Endothelial cell of umbilical vein (primary cell): ENCODE measurements at regions not wholly inside any gene's neighbourhood (a gene's known extent, or its start where the extent isn't known, plus 50 kb on each side); places are given as distances from the start of the nearest gene placed in this dataset.

Experiments used
- EZH2 ChIP-seq: IDR thresholded peaks from 2 replicates; pipeline ENCODE4 v1.6.1; 2012; ENCODE audit warnings: borderline replicate concordance, low read depth, mild to moderate bottlenecking, moderate library complexity, low read length, inconsistent platforms; ENCODE audit not compliant: severe bottlenecking
- FOS ChIP-seq: IDR thresholded peaks from 2 replicates; pipeline ENCODE4 v1.6.1; 2011; ENCODE audit warnings: mild to moderate bottlenecking, low read length, moderate library complexity, borderline replicate concordance; ENCODE audit not compliant: insufficient read depth
- GATA2 ChIP-seq: IDR thresholded peaks from 2 replicates; pipeline ENCODE4 v1.7.0; 2011; ENCODE audit warnings: low read depth, mild to moderate bottlenecking, moderate library complexity, mixed read lengths, low read length; ENCODE audit not compliant: insufficient read length, insufficient read depth
- JUN ChIP-seq: IDR thresholded peaks from 2 replicates; pipeline ENCODE4 v1.6.1; 2011; ENCODE audit warnings: borderline replicate concordance, low read depth; ENCODE audit not compliant: insufficient read length, insufficient read depth
- POLR2A ChIP-seq: IDR thresholded peaks from 2 replicates; pipeline ENCODE4 v1.6.1; 2012; ENCODE audit warnings: low read depth, mild to moderate bottlenecking, control low read depth, low read length
- POLR2AphosphoS5 ChIP-seq: IDR thresholded peaks from 2 replicates; pipeline ENCODE4 v1.6.1; 2012; ENCODE audit warnings: low read depth, mild to moderate bottlenecking, control low read depth, low read length, moderate library complexity; ENCODE audit not compliant: insufficient read depth
- TF ChIP-seq, protein P1 (sequence below), 2 donors: IDR thresholded peaks; 1 replicate in 1 of 2; 2 replicates in 1 of 2; pipeline ENCODE4 v1.5.1; 2011; ENCODE audit warnings: low read length in 2 of 2, mild to moderate bottlenecking in 2 of 2, moderate library complexity in 2 of 2, control low read depth in 1 of 2, inconsistent platforms in 1 of 2, low read depth in 1 of 2; ENCODE audit not compliant: insufficient read depth in 1 of 2; ENCODE audit errors: extremely low read depth in 1 of 2
- TF ChIP-seq, protein P2 (sequence below): IDR thresholded peaks from 2 replicates; pipeline ENCODE4 v1.6.1; 2011; ENCODE audit not compliant: insufficient read depth, insufficient read length

DNA sequence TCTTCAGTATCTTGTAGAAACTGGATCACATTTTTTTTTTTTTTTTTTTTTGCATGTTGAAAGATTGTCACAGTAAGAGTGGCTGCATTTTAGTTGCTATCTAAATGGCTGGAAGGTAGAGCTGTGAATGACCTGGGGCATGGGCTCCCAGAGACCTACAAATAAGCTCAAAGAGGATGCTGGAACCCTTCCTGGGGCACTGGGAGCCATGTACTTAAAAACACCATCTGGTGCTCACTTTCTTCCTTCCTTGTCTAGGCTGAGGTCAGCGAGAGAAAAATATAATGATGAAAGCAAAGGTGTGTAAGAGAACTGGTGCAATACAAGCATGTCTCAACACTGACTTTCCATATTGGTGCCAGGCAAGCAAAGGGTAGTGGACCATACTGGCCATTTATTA, 323.9 kb downstream of the SV2B start:
- TF ChIP-seq, protein P1, sequence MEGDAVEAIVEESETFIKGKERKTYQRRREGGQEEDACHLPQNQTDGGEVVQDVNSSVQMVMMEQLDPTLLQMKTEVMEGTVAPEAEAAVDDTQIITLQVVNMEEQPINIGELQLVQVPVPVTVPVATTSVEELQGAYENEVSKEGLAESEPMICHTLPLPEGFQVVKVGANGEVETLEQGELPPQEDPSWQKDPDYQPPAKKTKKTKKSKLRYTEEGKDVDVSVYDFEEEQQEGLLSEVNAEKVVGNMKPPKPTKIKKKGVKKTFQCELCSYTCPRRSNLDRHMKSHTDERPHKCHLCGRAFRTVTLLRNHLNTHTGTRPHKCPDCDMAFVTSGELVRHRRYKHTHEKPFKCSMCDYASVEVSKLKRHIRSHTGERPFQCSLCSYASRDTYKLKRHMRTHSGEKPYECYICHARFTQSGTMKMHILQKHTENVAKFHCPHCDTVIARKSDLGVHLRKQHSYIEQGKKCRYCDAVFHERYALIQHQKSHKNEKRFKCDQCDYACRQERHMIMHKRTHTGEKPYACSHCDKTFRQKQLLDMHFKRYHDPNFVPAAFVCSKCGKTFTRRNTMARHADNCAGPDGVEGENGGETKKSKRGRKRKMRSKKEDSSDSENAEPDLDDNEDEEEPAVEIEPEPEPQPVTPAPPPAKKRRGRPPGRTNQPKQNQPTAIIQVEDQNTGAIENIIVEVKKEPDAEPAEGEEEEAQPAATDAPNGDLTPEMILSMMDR (IDR thresholded peaks at IDR 0.05; ENCODE audit: extremely low read depth in 1 of 2, insufficient read depth in 1 of 2, low read depth in 1 of 2, low read length in 2 of 2) = no peak
- TF ChIP-seq JUN (no peak), FOS (no peak), POLR2A (no peak), EZH2 (no peak), POLR2AphosphoS5 (no peak), GATA2 (no peak)
- TF ChIP-seq, protein P2, sequence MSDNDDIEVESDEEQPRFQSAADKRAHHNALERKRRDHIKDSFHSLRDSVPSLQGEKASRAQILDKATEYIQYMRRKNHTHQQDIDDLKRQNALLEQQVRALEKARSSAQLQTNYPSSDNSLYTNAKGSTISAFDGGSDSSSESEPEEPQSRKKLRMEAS = no peak
